HepG2 (cell line): ENCODE measurements at regions not wholly inside any gene's neighbourhood (a gene's known extent, or its start where the extent isn't known, plus 50 kb on each side); places are given as distances from the start of the nearest gene placed in this dataset.
A peak's percentile ranks its signal among the peaks of the same experiment; 100 is the strongest.

ENCODE experiments used
- ATF2 ChIP-seq: sonication (generic); formaldehyde crosslinking; IDR thresholded peaks from 2 replicates; pipeline ENCODE4 v1.4.0; 2020; ENCODE audit warnings: missing genetic modification reagents
- KLF9 ChIP-seq: IDR thresholded peaks from 2 replicates; pipeline ENCODE4 v1.6.1; 2016; ENCODE audit warnings: low read depth
- MLX ChIP-seq: IDR thresholded peaks from 2 replicates; pipeline ENCODE4 v1.6.1; 2016
- MTF1 ChIP-seq: sonication (generic); formaldehyde crosslinking; IDR thresholded peaks from 2 replicates; pipeline ENCODE4 v1.5.0; 2020; ENCODE audit warnings: missing genetic modification reagents
- POLR2AphosphoS5 ChIP-seq: IDR thresholded peaks from 2 replicates; pipeline ENCODE4 v1.6.1; 2012; ENCODE audit warnings: low read depth, low read length
- PRPF4 ChIP-seq: fragments of 200-400 bp; formaldehyde crosslinking; IDR thresholded peaks from 2 replicates; pipeline ENCODE4 v1.6.1; 2016; ENCODE audit warnings: low read length, low read depth; ENCODE audit not compliant: poor library complexity, severe bottlenecking
- RBFOX2 ChIP-seq: fragments of 200-400 bp; formaldehyde crosslinking; IDR thresholded peaks from 2 replicates; pipeline ENCODE4 v1.6.1; 2017; ENCODE audit warnings: low read depth, mild to moderate bottlenecking, low read length
- TEAD3 ChIP-seq: optimal IDR thresholded peaks from 2 replicates; pipeline ENCODE3; 2016; ENCODE audit warnings: borderline replicate concordance
- ZBTB40 ChIP-seq, 2 experiments: fragments of 450-650 bp in 1 of 2; sonication (generic) in 1 of 2; formaldehyde crosslinking in 1 of 2; IDR thresholded peaks; 2 replicates each; pipeline versions ENCODE4 v1.6.1 to v1.8.0; 2016 to 2022; ENCODE audit warnings: antibody characterized with exemption in 1 of 2, mild to moderate bottlenecking in 1 of 2, missing genetic modification reagents in 1 of 2
- ZNF274 ChIP-seq: sonication (generic); formaldehyde crosslinking; IDR thresholded peaks from 2 replicates; pipeline ENCODE4 v1.5.1; 2020; ENCODE audit warnings: mild to moderate bottlenecking, missing genetic modification reagents
- ZNF382 ChIP-seq: sonication (generic); formaldehyde crosslinking; IDR thresholded peaks from 2 replicates; pipeline ENCODE4 v1.5.0; 2020; ENCODE audit warnings: missing genetic modification reagents, mild to moderate bottlenecking, borderline replicate concordance
- ZNF605 ChIP-seq: sonication (generic); formaldehyde crosslinking; IDR thresholded peaks from 2 replicates; pipeline ENCODE4 v1.8.0; 2022; ENCODE audit warnings: mild to moderate bottlenecking, missing genetic modification reagents
- ZNF703 ChIP-seq: sonication (generic); formaldehyde crosslinking; IDR thresholded peaks from 2 replicates; pipeline ENCODE4 v1.5.1; 2020; ENCODE audit warnings: missing genetic modification reagents, mild to moderate bottlenecking, moderate library complexity, borderline replicate concordance
- ZSCAN12 ChIP-seq: sonication (generic); formaldehyde crosslinking; IDR thresholded peaks from 2 replicates; pipeline ENCODE4 v1.9.0; 2021; ENCODE audit warnings: mild to moderate bottlenecking, missing genetic modification reagents

- TF ChIP-seq ZBTB40 (IDR thresholded peaks at IDR 0.05) = no peak
- no peak; the same call in 1 of the 2 replicates for TF ChIP-seq ZBTB40 (CRISPR knock-in tag; IDR thresholded peaks at IDR 0.05)
- TF ChIP-seq ZNF274 = no peak
- TF ChIP-seq ZSCAN12 = no peak
- peak; percentile 99 for TF ChIP-seq TEAD3 (CRISPR knock-in tag)
- peak; percentile 80 for TF ChIP-seq POLR2AphosphoS5
- no peak for TF ChIP-seq KLF9 (CRISPR knock-in tag)
- 0 out of 2 replicates have a peak, but pooled peaks have one; percentile 20 for TF ChIP-seq ZNF605 (CRISPR knock-in tag)
- TF ChIP-seq MLX (CRISPR knock-in tag) = peak; percentile 57
- TF ChIP-seq RBFOX2 = peak; percentile 70
- TF ChIP-seq ATF2 = peak; percentile 98
- TF ChIP-seq MTF1 (CRISPR knock-in tag) = peak; percentile 84; the same call in 1 of the 2 replicates
- TF ChIP-seq ZNF703 (CRISPR knock-in tag) = 0 out of 2 replicates have a peak, but pooled peaks have one; percentile 24
- TF ChIP-seq ZNF382 = no peak
- TF ChIP-seq PRPF4 = no peak
Observed at GRCh38 chr7:138352570-138353461, 107.2 kb upstream of the TRIM24 start (continued).
